ENCODE measurements at regions not wholly inside any gene's neighbourhood (a gene's known extent, or its start where the extent isn't known, plus 50 kb on each side); places are given as distances from the start of the nearest gene placed in this dataset.

- no peaks in the 10 kb centered on the region for H3K36me3 ChIP-seq (ENCODE audit: insufficient read depth, low read length)
- no peaks in the 10 kb centered on the region for H4K20me1 ChIP-seq (ENCODE audit: insufficient read depth, low read length, poor library complexity, severe bottlenecking)
- H3K4me1 ChIP-seq (ENCODE audit: insufficient read depth, low read length, poor library complexity, severe bottlenecking): no peaks in the 10 kb centered on the region
- H3F3A ChIP-seq (ENCODE audit: low read depth): no peaks in the 10 kb centered on the region
- H3K79me2 ChIP-seq (ENCODE audit: insufficient read depth, low read length): no peaks in the 10 kb centered on the region
- H3K9me3 ChIP-seq (ENCODE audit: insufficient read depth, low read depth, low read length): no peaks in the 10 kb centered on the region
- H3K9ac ChIP-seq (ENCODE audit: low read depth, low read length, poor library complexity, severe bottlenecking): no peak overlapping the region
- no peak overlapping the region for H3K4me2 ChIP-seq (ENCODE audit: low read depth, low read length, poor library complexity, severe bottlenecking)
- peak overlapping the region; percentile 59; the same call in 1 of the 2 replicates for H2AFZ ChIP-seq (ENCODE audit: low read length)
- H3K4me3 ChIP-seq (ENCODE audit: low read length, poor library complexity, severe bottlenecking): no peak overlapping the region
- H3K27me3 ChIP-seq (ENCODE audit: insufficient read depth, low read length, poor library complexity, severe bottlenecking): no peaks in the 10 kb centered on the region
- TF ChIP-seq CTCF (conservative IDR thresholded peaks at IDR 0.05; ENCODE audit: low read length) (no peak), EZH2phosphoT487 (IDR thresholded peaks at IDR 0.05; ENCODE audit: borderline replicate concordance) (no peak)
- H3K9me2 ChIP-seq (replicated peaks; ENCODE audit: low read depth, low read length): no peaks in the 10 kb centered on the region
Observed at GRCh38 chr11:101748572-101749344, 165.0 kb upstream of the TRPC6 start.

GRCh38 chr11:101745756-101746155, 161.9 kb upstream of the TRPC6 start:
- Histone ChIP-seq H3K27me3 (ENCODE audit: insufficient read depth, low read length, poor library complexity, severe bottlenecking) (no peaks in the 10 kb centered on the region), H3K79me2 (ENCODE audit: insufficient read depth, low read length) (no peaks in the 10 kb centered on the region), H3K4me2 (ENCODE audit: low read depth, low read length, poor library complexity, severe bottlenecking) (no peak overlapping the region), H3K9me3 (ENCODE audit: insufficient read depth, low read depth, low read length) (no peaks in the 10 kb centered on the region), H2AFZ (ENCODE audit: low read length) (no peak overlapping the region), H3K36me3 (ENCODE audit: insufficient read depth, low read length) (no peaks in the 10 kb centered on the region), H4K20me1 (ENCODE audit: insufficient read depth, low read length, poor library complexity, severe bottlenecking) (no peaks in the 10 kb centered on the region), H3K4me3 (ENCODE audit: low read length, poor library complexity, severe bottlenecking) (no peak overlapping the region), H3K9me2 (replicated peaks; ENCODE audit: low read depth, low read length) (no peaks in the 10 kb centered on the region), H3K9ac (ENCODE audit: low read depth, low read length, poor library complexity, severe bottlenecking) (no peak overlapping the region), H3K4me1 (ENCODE audit: insufficient read depth, low read length, poor library complexity, severe bottlenecking) (no peaks in the 10 kb centered on the region), H3F3A (ENCODE audit: low read depth) (no peaks in the 10 kb centered on the region)
- TF ChIP-seq CTCF (conservative IDR thresholded peaks at IDR 0.05; ENCODE audit: low read length): no peak
- TF ChIP-seq EZH2phosphoT487 (IDR thresholded peaks at IDR 0.05; ENCODE audit: borderline replicate concordance): no peak

- no peaks in the 10 kb centered on the region for H3K4me1 ChIP-seq (ENCODE audit: insufficient read depth, low read length, poor library complexity, severe bottlenecking)
- H3K4me2 ChIP-seq (ENCODE audit: low read depth, low read length, poor library complexity, severe bottlenecking): no peak overlapping the region
- no peaks in the 10 kb centered on the region for H3K36me3 ChIP-seq (ENCODE audit: insufficient read depth, low read length)
- H3K9ac ChIP-seq (ENCODE audit: low read depth, low read length, poor library complexity, severe bottlenecking): no peak overlapping the region
- H3K9me2 ChIP-seq (replicated peaks; ENCODE audit: low read depth, low read length): no peaks in the 10 kb centered on the region
- no peaks in the 10 kb centered on the region for H4K20me1 ChIP-seq (ENCODE audit: insufficient read depth, low read length, poor library complexity, severe bottlenecking)
- H2AFZ ChIP-seq (ENCODE audit: low read length): no peak overlapping the region
- H3K4me3 ChIP-seq (ENCODE audit: low read length, poor library complexity, severe bottlenecking): no peak overlapping the region
- H3K79me2 ChIP-seq (ENCODE audit: insufficient read depth, low read length): no peaks in the 10 kb centered on the region
- H3F3A ChIP-seq (ENCODE audit: low read depth): no peaks in the 10 kb centered on the region
- no peaks in the 10 kb centered on the region for H3K27me3 ChIP-seq (ENCODE audit: insufficient read depth, low read length, poor library complexity, severe bottlenecking)
- TF ChIP-seq CTCF (conservative IDR thresholded peaks at IDR 0.05; ENCODE audit: low read length) (no peak), EZH2phosphoT487 (IDR thresholded peaks at IDR 0.05; ENCODE audit: borderline replicate concordance) (no peak)
- no peaks in the 10 kb centered on the region for H3K9me3 ChIP-seq (ENCODE audit: insufficient read depth, low read depth, low read length)
Observed at GRCh38 chr11:101743828-101744227, 160.0 kb upstream of the TRPC6 start.

Measured in Loucy (cell line).